Retina (tissue), 1 donor: ENCODE measurements at regions not wholly inside any gene's neighbourhood (a gene's known extent, or its start where the extent isn't known, plus 50 kb on each side); places are given as distances from the start of the nearest gene placed in this dataset.
"Not testable (repeated sequence)": the region's sequence is repeated elsewhere in the genome, so short reads cannot be mapped to it uniquely, and the experiment has no call there.

Experiments used
- DNase-seq: peaks from one replicate; pipeline ENCODE4 v3.0.0-alpha.2; 2016

GRCh38 chr2:53257287-53257686 lies 510.3 kb upstream of the CHAC2 start:
- DNase-seq = no peak

GRCh38 chr2:53253244-53253643 lies 514.4 kb upstream of the CHAC2 start:
- no peak for DNase-seq

DNA sequence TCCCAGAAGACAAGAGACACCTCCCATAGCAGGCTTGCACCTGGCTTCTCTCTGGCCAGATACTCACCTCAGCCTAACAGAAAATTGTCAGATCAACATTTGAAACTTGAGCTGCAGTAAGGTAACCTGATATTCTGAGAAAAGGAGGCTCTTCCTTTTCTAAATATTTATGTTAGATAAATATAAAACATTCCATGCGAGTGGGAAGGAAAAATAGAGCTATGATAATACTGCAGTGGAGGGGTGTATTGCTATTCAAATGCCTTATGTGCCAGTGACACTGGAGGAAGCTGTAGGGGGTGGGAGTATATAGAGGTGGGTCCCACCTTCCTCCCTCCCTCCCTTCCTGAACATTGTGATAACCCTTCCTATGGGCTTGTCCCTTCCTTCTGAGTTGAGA lies 515.5 kb upstream of the CHAC2 start:
- no peak for DNase-seq

DNA sequence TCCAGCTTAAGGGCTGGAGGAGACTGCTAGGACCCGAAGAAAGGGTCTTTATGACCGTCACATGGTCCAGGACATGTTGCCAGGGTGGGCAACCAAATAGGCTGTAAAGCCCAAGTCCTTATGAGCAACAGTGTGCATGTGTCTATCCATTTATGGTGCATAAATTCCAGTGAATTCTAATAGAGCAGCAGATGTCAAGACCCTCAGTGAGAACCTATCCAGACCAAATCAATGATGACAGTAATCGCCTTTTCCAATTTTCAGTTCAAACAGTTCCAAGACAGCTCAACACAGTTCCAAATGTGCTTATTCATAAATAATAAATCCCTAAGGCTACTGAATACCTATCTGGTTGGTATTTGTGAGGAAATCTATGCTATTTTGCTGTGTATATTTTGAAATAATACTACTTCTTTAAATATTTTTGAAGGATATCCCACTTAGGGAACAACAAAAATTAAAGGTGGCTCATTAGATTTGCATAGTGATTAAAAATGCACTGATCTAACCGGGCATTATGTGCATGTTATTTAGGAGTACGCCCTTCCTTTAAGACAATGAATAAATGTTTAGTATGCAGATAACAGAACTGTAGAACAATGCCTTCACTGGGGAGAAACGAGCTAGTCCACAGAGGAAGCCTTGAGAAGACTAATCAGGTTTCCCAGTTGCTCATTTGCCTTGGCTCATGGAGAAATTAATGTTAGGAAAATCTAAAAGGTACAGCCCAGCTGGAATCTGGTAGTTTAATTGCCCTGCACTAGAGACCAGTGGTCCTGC lies 519.5 kb upstream of the CHAC2 start:
- no peak for DNase-seq

- no peak for DNase-seq
Measured at GRCh38 chr2:53243430-53243829, 524.2 kb upstream of the CHAC2 start.

GRCh38 chr2:53242090-53242489 lies 525.5 kb upstream of the CHAC2 start:
- DNase-seq = no peak

DNA sequence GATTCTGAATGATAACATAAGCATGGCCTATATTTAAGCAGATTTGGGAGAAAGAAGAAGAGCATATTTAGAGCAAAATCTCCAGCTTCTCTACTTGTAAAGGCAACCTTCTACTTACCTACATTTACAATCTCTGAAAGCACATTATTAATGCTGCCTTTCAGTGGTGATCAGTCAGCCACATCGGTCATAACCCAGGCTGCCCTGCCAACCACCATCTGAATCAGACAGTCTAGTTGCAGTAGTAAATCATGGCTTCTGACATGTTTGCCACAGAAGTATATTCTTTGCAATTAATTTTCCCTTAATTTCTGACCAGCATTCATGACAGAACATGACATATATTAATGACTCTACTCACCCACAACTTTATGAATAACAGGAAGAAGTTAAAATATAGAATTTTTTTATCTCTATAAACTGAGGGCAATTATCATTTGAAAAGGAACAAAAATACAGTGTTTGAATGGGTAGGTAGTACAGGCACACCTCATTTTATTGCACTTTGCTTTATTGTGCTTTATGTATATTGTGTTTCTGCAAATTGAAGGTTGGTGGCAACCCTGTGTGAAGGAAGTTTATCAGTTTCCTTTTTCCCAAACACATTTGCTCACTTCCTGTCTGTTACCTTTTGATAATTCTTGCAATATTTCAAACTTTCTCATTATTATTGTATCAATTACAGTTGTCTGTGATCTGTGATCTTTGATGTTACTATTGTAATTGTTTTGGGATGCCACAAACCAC lies 531.6 kb upstream of the CHAC2 start:
- DNase-seq = no peak

GRCh38 chr2:53234548-53234903 lies 533.1 kb upstream of the CHAC2 start:
- DNase-seq = no peak

- DNase-seq = no peak
Measured at GRCh38 chr2:53233759-53234547, 533.7 kb upstream of the CHAC2 start.

DNA sequence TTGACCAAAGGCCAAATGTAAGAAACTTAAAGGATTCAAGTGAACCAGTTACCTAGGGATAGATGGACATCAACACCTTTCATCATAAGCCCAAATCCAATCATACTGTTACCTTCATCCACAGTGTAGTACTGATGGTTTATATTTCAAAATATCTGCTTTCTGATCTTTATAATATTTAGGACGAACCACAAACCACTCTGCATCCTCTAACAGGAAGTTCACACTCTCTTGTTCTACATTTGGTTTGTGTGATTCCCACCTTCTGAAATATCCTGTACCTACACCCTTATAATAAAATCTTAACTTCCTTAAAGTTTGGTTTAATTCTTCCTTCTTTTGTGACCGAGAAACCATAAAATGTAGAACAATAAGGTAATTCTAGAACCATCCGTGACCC lies 535.7 kb upstream of the CHAC2 start:
- no peak for DNase-seq

DNA sequence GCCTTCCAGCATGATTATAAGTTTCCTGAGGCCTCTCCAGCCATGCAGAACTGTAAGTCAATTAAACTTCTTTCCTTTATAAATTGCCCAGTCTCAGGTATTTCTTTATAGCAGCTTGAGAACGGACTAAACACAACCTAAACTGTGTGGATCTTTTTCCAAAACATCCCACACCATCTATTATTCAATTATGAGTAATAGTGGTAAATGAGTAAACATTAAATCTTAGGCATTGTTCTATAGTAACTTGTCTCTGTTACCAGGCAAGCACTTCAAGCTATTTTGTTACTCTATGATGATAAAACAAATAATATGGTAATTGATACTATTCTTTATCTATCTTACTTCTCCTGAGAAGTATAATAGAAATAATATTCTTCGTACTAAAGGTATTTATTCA lies 536.9 kb upstream of the CHAC2 start:
- DNase-seq = no peak

DNA sequence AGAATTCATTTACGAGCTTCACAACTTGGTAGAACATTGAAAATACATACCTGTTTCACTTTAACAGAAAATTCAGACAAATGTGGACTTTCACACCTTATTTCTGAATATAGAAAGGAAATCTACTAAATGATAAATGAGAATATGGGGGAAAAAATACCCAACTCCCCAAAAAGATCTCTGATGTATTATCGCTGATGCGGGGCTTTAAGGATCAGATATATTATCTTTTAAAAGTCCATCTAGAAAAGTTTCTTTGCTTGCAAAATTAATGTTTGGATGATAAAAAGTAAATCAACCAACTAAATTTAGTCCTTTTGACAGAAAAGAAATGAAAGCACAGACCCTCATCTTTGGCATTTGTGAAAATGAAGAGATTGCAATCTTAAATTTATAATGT lies 540.1 kb upstream of the CHAC2 start:
- DNase-seq = no peak

- DNase-seq = no peak
Measured at GRCh38 chr2:53220969-53221368, 546.6 kb upstream of the CHAC2 start.

DNA sequence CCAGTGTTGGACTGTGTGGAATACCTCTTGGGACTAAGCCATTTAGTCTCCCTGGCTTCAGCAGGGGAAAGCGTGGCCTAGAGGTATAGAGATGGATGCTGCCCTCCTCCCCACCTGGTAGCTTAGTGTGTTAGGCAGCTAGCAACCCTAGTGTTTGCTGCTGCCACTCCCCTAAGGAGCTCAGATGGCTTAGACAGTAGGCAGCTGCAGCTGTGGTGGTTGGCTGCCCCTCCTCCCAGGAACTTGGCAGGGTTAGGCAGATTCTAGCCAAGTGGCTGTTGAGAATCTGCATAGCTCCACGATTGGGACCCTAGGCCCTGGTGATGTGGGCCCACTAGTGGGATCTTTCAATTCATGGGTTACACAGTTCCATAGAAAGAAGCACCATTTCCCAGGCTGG lies 550.4 kb upstream of the CHAC2 start:
- DNase-seq = no peak

GRCh38 chr2:53216805-53217204 lies 550.8 kb upstream of the CHAC2 start:
- DNase-seq = no peak

DNA sequence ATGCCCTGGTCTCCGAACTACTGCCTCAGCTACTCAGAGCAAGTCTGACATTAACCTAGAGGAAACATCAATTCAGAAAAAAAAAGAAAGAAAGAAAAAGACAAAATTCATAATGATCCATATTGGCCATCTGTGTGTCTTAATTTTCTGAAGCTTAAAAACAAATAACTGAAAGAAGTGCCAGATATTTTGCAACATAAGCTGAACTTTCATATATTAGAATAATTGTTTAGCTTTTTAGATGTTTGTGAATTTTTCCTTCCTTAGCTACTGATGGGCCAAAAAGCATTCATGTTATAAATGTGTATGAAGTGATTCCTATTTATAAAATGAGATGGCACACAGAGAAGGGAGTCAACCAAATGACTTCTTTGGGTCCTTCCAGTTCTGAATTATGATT lies 555.0 kb upstream of the CHAC2 start:
- no peak for DNase-seq

DNA sequence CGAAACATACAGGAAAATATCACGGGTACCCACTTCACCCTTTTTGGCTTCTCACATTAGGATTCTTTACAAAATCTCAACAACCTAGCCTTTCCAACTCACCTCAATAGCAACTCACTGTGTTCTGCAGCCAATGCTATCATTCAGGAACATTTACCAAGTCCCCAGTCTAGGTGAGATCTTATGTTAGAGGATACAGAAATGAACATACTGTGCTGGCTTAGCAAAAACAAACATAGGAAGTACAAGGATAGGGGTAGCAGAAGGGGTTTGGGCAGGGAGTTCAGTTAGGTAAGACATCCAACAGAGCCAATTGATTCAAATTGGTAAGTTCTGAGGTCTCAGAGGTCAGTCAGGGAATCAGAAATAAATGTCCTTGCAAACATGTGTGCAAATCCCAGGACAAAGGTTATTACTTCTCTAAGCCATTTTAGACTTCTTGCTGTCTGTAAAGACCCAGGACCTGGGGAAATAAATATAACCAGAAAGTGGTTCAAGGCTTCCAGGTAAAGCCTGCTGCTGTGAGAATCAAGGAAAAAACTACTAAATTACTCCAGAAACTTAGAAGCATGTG lies 556.3 kb upstream of the CHAC2 start:
- DNase-seq = no peak

GRCh38 chr2:53210538-53210937 lies 557.1 kb upstream of the CHAC2 start:
- DNase-seq = no peak

GRCh38 chr2:53209679-53210458 lies 557.7 kb upstream of the CHAC2 start:
- DNase-seq = no peak

- DNase-seq = no peak
Measured at GRCh38 chr2:53208815-53209214, 558.8 kb upstream of the CHAC2 start.

GRCh38 chr2:53206226-53206625 lies 561.4 kb upstream of the CHAC2 start:
- DNase-seq = not testable (repeated sequence)

DNA sequence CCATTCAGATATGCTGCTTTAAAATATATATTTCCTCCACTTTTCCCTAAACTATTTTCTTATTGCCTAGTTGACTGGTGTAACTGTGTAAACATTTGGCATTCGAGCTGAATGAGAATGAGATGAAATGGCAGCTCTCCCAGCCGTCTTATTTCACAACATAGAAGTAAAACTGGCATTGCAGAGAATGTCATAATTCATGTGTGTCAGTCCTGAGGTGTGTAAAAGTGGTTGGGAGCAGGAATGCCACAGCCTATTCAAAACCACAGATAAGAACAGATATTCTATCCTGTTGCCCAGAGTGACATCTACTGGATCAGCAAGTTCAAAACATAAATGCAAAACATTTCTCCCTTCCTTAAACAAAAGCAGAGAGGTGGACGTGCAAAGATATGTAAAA lies 565.5 kb upstream of the CHAC2 start:
- no peak for DNase-seq

GRCh38 chr2:53200072-53200471 lies 567.5 kb upstream of the CHAC2 start:
- no peak for DNase-seq
